ENCODE measurements at regions not wholly inside any gene's neighbourhood (a gene's known extent, or its start where the extent isn't known, plus 50 kb on each side); places are given as distances from the start of the nearest gene placed in this dataset.
"Not testable (repeated sequence)": the region's sequence is repeated elsewhere in the genome, so short reads cannot be mapped to it uniquely, and the experiment has no call there.

DNA sequence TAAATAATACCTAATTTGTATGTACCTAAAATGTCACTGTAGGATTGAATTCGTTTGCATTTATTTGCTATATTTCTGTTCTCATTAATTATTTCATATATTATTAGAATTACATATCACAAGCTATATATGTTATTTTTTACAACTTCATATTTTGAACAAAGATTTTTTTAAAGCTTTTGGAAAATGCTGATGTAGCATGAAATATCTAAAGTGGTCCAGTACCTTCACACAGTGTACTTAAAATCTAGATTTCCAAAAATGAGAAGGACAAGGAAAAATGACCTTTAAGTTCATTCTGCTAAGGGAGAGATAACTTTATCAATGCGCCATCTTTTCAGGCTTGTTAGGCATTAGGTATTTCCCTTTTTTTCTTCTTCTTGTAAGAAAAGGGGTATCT is 71.8 kb downstream of the LARP7 start:
- no peak for DNase-seq

- DNase-seq = no peak
Measured at GRCh38 chr4:112714922-112715901, 78.3 kb downstream of the LARP7 start.

DNA sequence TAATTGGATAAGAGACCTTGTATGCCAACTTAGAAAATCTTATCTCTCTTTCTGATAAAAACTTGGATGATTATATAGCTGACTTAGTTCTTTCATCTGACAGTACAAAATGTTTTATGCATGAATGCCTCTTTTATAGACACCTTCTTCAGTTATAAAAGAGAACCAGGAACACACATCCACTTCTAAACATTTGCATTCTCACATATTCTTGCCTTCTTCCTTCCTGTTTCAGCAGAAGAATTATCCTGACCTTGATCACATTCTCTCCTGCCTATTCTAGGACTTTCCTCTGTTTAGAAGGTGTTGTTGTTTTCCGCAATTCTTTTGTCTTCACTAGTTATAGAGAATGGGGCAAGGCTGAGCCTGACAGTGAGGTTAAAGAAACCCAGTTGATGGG is 80.9 kb downstream of the LARP7 start:
- no peak for DNase-seq

DNA sequence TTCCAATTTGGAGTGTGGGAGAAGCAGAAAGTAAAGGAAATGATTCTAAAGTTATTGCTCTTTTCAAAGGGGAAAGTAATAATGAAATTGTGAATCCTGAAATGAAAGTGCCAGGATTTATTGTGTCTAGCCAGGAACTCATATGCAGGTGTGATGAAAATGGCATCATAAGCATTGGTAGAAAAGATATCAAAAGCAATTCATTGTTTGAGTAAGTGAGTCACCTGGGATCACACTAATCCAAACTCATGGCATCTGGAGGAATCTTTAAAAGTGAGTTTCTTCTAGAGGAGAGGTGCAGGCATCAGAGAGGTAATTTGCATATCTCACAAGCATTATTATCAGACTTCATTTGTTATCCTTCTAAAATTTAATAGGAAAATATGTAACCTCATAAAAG is 84.7 kb downstream of the LARP7 start:
- DNase-seq = no peak

DNA sequence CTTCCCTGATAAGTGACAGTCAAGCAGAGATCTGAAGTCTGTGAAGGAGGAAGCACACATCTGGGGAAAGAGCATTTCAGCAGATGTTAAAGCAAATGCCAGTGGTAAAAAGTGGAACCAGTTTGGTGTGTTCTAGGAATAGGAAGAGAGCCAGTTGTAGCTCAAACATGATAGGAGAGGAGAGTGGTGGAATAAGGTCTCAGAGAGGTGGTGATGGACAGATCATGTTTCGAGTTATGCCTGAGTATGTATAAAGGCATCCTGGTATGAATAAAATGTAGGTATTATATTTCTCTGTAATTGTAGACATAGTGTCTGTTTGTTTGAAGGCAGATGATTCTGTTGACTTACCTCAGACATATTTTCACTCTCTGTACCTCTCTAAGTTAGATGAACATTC is 89.1 kb downstream of the LARP7 start:
- no peak for DNase-seq

DNA sequence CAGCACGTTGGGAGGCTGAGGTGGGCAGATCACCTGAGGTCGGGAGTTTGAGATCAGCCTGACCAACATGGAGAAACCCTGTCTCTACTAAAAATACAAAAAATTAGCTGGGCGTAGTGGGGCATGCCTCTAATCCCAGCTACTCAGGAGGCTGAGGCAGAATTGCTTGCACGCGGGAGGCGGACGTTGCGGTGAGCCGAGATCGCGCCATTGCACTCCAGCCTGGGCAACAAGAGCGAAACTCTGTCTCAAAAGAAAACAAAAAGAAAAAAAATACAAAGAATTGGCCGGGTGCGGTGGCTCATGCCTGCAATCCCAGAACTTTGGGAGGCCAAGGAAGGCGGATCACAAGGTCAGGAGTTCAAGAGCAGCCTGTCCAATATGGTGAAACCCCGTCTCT is 90.8 kb downstream of the LARP7 start:
- DNase-seq = not testable (repeated sequence)

GRCh38 chr4:112731715-112732114 is 94.8 kb downstream of the LARP7 start:
- no peak for DNase-seq

- DNase-seq = no peak
Measured at GRCh38 chr4:112732142-112732541, 95.2 kb downstream of the LARP7 start.

- DNase-seq = no peak
Measured at GRCh38 chr4:112735474-112735951, 98.6 kb downstream of the LARP7 start.

- no peak for DNase-seq
Measured at GRCh38 chr4:112736718-112737135, 99.8 kb downstream of the LARP7 start.

DNA sequence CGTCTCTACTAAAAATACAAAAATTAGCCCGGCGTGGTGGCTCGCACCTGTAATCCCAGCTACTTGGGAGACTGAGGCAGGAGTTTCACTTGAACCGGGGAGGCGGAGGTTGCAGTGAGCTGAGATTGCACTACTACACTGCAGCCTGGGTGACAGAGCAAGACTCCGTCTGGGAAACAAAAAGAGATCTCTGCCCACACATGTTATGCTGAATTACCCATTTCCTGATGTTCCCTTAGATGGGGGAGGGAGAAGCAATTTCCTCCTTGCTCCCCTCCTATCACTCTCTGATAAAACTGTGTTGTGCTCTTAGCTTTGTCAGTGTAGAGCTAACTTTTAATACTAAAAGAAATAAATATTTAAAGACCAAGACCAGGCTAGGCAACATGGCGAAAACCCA is 102.5 kb downstream of the LARP7 start:
- no peak for DNase-seq

DNA sequence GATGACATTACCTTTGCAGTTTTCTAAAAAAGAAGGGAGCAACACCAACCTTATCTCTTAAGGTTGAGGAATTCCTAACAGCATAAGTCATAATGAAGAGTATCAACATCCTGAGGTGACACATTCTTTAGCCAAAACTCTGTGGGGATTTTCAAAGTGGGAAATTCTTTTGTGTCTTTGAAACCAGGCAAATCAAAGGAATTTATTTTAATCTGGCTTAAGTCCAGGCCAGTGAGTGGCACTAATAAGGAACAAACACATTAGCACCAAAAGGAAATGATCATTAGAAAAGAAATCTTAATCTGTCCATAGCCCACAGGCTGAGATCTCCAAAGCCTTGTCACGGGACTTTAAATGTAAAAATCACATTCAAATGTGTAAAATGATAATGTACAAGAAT is 110.1 kb downstream of the LARP7 start:
- DNase-seq = no peak

DNA sequence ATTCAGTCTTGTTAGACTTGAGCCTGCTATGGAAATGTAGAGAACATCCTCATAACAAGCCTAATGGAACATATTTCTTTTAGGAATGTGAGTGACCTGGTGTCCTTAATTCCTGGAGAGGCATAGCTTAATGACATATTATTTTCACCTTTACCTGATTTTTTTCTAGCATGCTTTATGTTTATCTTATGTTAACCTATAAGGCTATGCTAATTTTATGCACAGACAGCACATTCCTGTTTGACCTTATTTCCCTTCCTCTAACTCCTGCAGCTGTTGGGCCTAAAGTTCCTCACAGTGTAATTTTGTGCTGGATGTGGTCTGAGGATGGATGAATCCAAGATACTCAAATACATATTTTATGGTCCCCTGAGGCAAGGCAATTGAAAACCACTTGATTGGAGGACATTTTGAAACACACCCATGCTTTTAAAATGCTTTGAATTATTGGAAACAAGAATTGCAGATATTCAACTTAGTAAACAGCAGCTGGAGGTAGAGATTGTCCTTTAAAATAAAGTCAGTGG is 111.5 kb downstream of the LARP7 start:
- DNase-seq = no peak

DNA sequence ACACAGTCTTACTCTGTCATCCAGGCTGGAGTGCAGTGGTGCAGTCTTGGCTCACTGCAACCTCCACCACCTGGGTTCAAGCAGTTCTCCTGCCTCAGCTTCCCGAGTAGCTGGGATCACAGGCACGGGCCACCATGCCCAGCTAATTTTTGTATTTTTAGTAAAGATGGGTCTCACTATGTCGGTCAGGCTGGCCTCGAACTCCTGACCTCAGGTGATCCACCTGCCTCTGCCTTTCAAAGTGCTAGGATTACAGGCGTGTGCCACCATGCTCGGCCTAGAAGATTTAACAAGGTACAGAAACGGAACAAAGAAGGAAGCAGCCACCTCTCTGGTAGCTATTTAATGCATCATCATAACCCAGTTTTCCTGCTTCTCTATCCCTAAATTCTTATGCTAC is 113.8 kb downstream of the LARP7 start:
- DNase-seq = not testable (repeated sequence)

DNA sequence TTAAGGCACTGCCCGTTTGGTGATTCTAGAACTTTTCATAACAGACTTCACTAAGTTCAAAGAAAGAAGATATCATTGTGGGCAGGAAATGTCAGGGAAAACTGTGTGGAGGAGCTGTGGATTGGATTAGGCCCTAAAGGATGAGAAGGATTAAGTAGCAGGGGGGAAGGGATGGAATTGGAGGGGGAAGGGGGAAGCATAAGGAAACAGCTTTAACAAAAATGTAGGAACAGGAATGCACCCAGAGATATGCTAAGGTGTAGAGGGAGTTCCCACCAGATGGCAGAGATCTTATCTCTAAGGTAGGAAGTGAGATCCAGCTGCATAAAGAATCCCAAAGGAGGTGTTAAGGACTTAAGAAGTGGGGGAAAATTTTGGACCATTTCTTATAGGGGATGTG is 114.5 kb downstream of the LARP7 start:
- no peak for DNase-seq

DNA sequence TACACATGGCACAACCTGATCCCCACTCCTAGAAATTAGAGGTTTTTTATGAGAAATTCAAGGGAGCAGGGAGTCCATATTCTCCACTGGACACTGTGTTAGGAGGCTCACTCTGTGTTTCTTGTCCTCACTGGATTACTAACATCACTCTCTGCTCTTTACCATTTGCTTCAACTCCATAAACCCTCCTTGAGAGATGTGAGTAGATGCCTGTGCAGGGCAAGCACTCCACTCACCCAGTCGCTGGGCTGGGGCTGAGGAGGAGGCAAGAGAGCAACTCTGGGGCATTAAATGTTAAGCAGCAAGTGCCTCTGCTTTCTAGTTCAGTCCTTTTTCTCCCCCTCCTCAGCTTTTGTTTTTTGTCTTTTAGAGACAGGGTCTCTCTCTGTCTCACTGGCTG is 115.1 kb downstream of the LARP7 start:
- DNase-seq = no peak

DNA sequence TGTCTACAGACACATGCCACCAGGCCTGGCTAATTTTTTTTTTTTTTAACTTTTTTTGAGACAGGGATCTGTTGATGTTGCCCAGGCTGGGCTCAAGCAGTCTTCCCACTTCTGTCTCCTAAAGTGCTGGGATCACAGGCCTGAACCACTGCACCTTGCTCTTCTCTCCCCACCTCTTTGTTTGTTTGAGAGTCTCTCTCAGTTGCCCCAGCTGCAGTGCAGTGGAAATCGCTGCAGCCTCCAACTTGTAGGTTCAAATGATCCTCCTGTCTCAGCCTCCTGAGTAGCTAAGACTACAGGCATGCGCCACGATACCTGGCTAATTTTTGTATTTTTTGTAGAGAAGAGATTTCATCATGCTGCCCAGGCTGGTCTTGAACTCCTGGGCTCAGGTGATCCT is 115.6 kb downstream of the LARP7 start:
- no peak for DNase-seq

- DNase-seq = no peak
Measured at GRCh38 chr4:112753333-112753732, 116.4 kb downstream of the LARP7 start.

- DNase-seq = no peak
Measured at GRCh38 chr4:112759313-112759712, 122.4 kb downstream of the LARP7 start.

DNA sequence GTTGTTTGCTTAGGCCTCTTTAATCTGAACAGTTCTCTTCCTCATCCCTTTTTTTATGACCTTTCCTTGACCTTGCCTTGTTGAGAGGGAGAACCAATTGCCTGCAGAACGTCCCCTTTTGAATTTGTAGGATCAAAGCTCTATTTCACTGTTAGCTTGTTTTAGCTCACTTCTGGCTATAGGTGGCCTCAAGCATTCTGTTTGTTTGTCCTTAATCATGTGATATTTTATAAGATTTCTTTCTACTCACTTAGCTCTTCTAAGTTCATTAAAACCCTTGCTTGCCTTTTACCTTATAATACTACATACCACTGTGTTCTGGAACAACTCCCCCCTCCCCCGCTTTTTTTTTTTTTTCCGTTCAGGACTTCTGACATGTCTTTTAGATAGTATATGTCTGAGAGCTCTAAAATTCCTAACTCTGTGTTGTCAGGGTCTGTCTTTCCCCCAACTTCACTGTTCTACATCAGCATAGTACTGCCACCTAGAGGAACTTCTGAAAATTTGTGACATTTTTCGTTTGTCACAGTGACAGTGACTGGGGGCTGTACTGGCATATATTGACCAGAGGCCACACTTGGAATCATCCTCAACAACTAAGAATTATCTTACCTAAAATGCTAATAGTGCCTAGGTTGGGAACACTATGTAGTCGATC is 128.5 kb downstream of the LARP7 start:
- DNase-seq = no peak

DNA sequence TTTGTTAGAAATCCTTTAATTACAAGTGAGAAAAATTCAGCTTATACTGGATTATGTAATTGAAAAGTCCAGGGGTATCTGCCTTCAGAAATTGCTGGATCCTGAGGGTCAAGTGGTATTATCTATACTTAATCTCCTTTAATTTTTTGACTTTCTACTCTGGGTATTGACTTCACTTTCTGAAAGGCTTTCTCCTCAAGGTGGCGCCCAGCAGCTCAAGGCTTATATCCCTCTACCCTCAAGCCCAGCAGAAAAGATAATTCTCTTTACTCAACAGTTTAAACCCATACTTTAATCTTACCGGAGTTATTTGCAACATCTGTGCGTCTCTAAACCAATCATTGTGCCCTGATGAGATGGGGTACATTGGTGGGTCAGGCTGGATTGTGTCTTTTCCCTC is 129.5 kb downstream of the LARP7 start:
- no peak for DNase-seq

DNA sequence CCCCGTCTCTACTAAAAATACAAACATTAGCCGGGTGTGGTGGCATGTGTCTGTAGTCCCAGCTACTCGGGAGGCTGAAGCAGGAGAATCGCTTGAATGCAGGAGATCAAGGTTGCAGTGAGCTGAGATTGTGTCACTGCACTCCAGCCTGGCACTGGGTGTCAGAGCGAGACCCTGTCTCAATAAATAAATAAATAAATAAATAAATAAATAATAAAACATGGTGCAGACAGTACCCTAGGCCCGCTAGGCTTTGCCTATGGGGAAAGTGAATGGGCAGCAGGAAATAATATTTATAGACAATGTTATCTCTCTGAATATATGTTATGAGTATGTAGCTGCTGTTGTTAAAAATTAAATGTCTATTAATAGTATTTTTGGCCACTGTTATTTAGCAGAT is 130.4 kb downstream of the LARP7 start:
- DNase-seq = no peak

DNA sequence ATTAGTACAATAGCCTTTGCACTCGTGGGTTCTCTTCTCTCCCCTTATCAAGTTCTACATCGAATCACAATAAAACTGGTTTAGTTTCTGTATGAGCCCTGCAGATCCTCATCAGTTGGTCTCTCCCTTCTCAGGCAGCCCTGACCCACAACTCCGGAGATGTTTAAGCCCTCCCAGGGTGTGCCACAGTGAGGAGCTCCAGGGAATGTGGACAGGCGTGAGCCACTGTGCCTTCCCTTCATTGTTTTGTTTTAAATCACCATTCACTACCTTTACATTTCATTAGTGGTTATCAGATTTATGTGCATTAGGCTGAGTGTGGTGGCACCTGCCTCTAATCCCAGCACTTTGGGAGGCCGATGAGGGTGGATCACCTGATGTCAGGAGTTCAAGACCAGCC is 133.2 kb downstream of the LARP7 start:
- no peak for DNase-seq

GRCh38 chr4:112775801-112776200 is 138.9 kb downstream of the LARP7 start:
- DNase-seq = no peak

All from activated gamma-delta T cell (primary cell).